ENCODE measurements at regions not wholly inside any gene's neighbourhood (a gene's known extent, or its start where the extent isn't known, plus 50 kb on each side); places are given as distances from the start of the nearest gene placed in this dataset.
"Not testable (repeated sequence)": the region's sequence is repeated elsewhere in the genome, so short reads cannot be mapped to it uniquely, and the experiment has no call there.

DNA sequence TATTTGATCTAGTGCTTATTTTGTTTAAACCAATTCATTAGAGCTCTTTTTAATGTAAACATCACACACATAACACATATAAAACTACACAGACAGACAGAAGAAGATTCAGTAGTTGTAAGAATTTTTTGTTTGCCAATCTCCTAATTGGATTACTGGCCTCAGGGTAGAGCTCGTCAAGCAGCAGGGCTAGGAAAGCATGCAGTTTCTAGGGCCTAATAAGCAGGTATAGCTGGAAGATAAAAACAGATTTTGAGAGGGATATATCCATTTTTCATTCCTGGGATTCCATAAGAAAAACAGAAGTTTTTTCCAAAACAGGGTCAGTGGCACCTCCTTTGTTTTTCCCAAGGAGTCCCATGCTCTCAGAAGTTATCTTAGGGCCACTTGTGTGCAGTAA lies 265.2 kb upstream of the SGO1 start:
- DNase-seq: no peak

GRCh38 chr3:20450611-20451010 lies 264.6 kb upstream of the SGO1 start:
- DNase-seq: no peak

GRCh38 chr3:20442846-20443245 lies 256.8 kb upstream of the SGO1 start:
- no peak for DNase-seq

DNA sequence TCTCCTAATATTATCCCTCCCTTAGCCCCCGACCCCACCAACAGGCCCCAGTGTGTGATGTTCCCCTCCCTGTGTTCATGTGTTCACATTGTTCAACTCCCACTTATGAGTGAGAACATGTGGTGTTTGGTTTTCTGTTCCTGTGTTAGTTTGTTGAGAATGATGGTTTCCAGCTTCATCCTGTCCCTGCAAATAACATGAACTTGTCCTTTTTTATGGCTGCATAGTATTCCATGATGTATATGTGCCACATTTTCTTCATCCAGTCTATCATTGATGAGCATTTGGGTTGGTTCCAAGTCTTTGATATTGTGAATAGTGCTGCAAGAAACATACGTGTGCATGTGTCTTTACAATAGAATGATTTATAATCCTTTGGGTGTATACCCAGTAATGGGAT lies 241.3 kb upstream of the SGO1 start:
- not testable (repeated sequence) for DNase-seq

- DNase-seq: no peak
These were observed 239.1 kb upstream of the SGO1 start for GRCh38 chr3:20425138-20425537.

DNA sequence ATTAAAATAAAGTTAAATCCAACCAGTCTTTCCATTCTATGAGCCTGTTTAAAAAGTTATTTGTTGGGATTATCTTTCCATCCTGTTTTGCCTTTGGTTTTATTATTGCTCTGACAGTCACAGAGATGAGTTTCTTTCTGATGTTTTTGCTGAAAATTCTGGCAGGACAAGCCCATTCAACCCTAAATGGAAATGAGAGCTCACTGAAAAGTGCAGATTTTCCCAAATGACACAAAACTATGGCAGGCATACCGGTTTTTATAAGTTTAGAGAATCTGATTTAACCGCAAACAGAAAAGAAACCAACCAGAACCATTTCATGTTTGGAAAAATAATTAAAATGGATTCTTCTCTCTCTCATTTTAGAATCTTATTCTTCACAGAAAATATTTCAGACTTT lies 238.1 kb upstream of the SGO1 start:
- DNase-seq: no peak

DNA sequence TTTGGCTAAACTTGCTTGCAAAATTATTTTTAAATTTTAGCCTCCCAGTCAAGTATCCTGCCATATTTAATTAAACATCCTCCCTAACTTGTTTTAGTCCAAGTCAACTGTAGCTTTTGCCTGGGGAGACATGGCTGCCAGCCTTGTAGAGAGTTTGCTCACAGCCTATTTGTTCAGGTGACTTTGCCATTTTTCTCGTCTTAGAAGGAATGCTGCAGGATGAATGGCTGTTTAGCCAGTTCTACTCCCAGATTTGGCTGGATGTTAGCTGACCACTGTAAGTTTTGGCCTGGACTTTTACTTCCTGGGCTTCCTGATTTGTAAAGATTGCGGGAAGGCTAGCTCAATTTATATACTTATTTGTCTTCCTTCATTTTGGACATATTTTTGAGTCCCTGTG lies 236.4 kb upstream of the SGO1 start:
- DNase-seq: no peak

GRCh38 chr3:20417388-20418108 lies 231.5 kb upstream of the SGO1 start:
- no peak for DNase-seq

DNA sequence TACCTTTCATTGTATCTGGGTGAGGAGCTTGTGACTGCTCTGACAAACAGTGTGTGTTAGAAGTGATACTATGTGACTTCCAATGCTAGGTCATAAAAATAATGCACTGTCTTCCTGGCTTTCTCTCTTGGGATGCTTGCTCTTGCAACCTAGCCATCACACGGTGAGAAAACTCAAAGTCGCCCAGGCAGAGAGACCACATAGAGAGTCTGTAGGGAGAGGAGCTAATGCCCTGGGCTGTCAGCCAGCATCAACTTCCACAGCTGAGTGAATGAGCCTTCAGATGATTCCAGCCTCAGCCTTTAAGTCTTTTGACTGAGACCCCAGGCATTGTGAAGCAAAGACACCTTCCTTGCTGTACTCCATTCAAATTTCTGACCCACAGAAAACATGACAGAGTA lies 220.6 kb upstream of the SGO1 start:
- no peak for DNase-seq

DNA sequence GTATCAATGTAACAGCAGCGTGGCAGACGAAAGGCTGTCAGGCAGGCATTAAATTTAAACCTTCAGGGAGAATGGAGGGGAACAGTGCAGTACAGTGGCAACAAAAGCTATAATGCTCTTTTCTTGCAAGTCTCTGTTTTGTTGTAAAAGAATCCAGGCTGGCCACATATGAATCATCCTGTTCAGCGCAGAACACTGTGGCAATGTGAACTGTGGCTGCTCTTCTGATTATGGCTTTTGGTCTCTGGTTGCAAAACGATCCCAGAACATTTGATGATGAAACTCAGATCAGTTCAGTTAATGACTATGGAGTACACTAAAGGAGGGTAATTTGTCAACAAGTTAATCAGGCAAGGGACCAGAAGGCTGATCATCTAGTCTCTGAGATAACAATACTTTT lies 219.7 kb upstream of the SGO1 start:
- DNase-seq: peak; percentile 90

DNA sequence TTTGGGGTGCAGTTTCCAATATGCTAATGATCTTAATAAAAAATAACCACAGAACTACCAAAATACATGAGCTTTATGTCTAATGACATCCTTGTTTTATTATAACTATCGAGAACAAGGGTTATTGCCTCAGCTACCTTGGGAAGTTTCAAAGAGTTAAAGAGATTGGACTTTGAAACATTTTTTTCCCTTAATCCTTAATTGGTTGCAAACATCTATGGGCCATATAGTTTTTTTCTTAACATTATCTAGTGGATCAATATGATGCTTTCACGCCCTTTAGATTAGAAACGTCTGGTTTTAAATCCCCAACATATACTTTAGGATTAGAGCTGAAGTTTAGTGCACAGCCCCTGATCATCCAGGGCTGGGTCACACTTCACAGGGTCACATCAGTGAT lies 219.2 kb upstream of the SGO1 start:
- no peak for DNase-seq

- no peak for DNase-seq
These were observed 218.7 kb upstream of the SGO1 start for GRCh38 chr3:20404741-20405100.

DNA sequence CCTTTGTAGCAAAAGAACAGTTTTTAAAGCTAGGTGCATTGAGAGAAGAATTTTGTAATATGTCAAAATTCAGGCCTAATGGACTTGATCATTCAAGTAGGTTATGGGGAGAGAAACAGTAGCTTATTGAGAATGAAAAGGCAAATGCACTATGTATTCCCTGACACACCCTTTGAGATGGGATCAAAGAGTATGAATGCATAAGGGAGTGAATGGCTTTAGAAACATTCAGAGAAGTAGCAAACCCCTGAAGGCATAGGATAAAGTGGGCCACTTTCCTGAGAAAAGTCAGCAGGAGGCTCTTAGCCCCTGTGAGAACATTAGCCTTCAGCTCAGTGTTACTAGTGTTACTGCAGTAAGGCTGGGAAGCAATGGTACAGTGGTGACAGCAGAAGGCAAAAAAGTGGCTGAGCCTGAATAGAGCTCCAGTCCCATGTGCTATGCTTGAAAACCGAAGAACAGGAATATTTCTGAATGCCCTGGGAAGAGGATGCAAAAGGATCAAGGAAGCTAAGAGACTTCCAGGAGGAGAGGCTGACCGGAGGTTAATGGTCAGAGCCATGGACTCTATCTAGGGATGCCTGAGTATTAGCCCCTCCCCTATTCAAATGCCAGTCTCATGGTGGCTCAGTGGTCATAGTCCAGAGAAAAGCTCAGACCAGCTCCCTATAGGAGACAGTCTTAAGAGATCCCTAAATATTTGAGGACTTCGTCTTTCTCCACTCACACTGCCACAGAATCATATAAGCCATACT lies 218.2 kb upstream of the SGO1 start:
- no peak for DNase-seq

- DNase-seq: peak; percentile 49
These were observed 215.2 kb upstream of the SGO1 start for GRCh38 chr3:20401253-20401652.

- DNase-seq: no peak
These were observed 214.7 kb upstream of the SGO1 start for GRCh38 chr3:20400686-20401085.

DNA sequence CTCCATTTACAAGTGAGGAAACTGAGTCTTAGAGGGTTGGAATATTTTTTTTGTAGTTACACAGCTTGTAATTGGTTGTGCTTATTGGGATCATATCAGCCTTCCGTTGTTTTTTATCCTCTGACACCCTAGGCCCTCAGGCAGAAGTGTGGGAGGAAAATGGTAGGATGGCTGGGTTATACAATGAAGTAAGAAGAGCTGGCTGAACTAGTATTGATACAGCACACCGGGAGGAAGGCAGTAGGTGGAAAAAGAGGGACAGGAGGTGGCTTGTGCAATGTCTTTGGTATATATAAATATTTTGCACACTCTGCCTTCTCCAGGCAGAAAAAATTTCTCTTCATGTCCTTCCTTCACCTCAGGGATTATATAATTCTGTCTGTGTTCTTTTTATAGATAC lies 214.3 kb upstream of the SGO1 start:
- no peak for DNase-seq

GRCh38 chr3:20396335-20396734 lies 210.3 kb upstream of the SGO1 start:
- DNase-seq: no peak

DNA sequence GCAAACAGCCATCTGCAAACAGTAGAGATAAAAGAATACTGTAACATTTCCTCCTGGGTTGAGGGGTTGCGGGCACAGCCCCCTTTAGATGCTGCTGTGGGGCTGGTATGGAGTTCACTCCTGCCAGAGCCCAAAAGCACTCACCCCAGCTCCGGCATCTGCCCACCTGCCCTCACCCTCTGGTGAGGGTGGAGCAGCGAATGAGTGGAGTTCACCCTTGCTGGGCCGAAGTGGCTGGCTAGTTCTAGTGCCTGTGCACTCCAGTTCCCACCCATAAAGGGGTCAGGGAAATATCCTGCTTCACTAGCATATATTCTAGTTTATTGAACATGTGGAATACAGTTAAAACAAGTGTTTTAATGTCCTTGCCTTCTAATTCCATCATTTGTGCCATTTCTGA lies 209.7 kb upstream of the SGO1 start:
- no peak for DNase-seq

- DNase-seq: peak; percentile 10
These were observed 208.2 kb upstream of the SGO1 start for GRCh38 chr3:20394243-20394642.

GRCh38 chr3:20391644-20392043 lies 205.6 kb upstream of the SGO1 start:
- DNase-seq: no peak

- no peak for DNase-seq
These were observed 203.0 kb upstream of the SGO1 start for GRCh38 chr3:20388971-20389370.

- no peak for DNase-seq
These were observed 194.3 kb upstream of the SGO1 start for GRCh38 chr3:20380295-20380694.

DNA sequence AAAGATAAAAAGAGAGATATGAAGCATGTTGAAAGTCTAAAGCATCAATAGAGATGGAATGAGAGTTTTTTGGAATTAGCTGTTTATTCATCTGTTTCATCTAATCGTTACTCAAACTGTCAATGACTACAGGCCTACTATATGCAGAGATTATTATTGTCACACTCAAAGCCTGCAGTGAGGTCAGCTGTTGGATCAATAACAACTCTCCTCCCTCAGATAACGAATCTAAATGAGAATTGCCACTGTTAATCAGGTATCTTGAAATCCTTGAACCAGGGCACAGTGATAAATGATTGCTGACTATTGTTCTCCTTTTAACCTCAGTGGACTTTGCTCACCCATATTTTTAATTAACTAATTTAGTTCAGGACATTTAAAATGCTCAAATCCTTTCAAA lies 192.3 kb upstream of the SGO1 start:
- no peak for DNase-seq

DNA sequence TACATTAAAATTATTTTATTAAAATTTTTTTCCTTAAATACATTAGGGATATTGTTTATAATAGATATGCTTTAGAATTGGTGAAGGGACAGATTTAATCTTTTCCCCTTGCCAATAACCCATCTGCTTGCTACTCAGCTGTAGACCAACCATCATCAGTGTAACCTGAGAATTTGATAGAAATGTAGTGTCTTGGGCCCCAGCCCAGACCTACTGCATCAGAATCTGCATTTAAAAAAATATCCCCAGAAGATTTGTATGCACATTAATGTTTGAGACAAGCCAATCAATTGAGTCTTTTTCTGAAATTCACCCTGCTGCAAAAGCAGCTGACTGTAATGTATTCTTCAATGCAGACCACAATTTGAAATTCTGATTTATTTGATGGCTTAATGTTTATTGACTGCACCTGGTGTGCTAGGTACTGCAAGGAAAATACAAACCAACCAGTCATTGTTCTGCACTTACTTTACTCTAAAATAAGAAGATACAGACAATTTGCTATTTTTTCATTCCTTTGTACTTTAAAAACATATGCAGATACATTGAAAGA lies 190.7 kb upstream of the SGO1 start:
- no peak for DNase-seq

DNA sequence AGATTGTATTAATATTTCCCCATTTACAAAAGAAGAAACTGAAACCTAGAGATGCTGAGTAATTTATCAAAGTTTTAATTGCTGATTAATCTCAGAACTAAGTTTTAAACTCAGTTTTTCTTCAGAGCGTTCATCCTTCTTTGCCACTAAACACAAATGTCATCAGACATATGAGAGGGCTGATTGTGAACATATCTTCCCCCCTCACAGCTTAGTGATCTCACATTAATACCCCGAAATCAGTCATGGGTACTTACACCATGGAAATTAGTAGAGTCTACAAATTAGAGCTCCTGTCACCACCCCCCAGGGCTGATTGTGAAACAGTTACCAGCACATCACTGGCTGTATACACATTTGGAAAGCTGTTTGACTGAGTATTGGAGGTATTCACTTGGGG lies 189.3 kb upstream of the SGO1 start:
- no peak for DNase-seq
